ENCODE measurements at regions not wholly inside any gene's neighbourhood (a gene's known extent, or its start where the extent isn't known, plus 50 kb on each side); places are given as distances from the start of the nearest gene placed in this dataset.

- H3K4me3 ChIP-seq (ENCODE audit: low read length in 2 of 2), result no peak overlapping the region
- no peaks in the 10 kb centered on the region for H3K36me3 ChIP-seq (ENCODE audit: control insufficient read depth in 2 of 2, insufficient read depth in 2 of 2, low read length in 2 of 2)
- H3K27me3 ChIP-seq (ENCODE audit: control insufficient read depth in 1 of 2, insufficient read depth in 2 of 2, low read length in 2 of 2), result no peaks in the 10 kb centered on the region
- H3K9me3 ChIP-seq (ENCODE audit: control insufficient read depth in 2 of 2, low read length in 2 of 2), result no peaks in the 10 kb centered on the region
- H3K4me1 ChIP-seq (ENCODE audit: control insufficient read depth, insufficient read depth, low read length), result no peaks in the 10 kb centered on the region
- no peak overlapping the region for H3K27ac ChIP-seq (ENCODE audit: low read length)
- no peak overlapping the region for H3K9ac ChIP-seq (ENCODE audit: low read length in 2 of 2)
These were observed 290.1 kb upstream of the ZNF608 start for GRCh38 chr5:125036494-125036893.

DNA sequence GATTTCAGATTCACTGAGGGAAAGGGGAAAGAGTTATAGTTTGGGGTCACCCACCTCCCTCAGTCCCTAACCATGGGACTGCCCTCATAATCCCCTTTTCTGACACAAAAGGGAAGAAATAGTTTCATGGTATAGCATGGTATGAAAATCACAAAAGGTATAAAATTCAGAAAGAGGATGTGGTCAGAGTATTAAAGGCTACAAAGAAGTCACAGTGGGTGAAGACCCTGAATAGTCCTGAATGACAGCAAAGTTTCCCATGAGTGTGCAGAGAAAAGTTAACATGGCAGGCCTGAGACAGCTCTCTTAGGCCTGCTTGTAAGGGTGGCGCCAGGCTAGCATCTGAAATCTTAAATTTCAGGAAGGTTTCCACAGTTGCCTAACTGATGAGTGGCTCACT lies 290.6 kb upstream of the ZNF608 start:
- Histone ChIP-seq H3K4me3 (ENCODE audit: low read length in 2 of 2) (no peak overlapping the region), H3K4me1 (ENCODE audit: control insufficient read depth, insufficient read depth, low read length) (no peaks in the 10 kb centered on the region), H3K27me3 (ENCODE audit: control insufficient read depth in 1 of 2, insufficient read depth in 2 of 2, low read length in 2 of 2) (no peaks in the 10 kb centered on the region), H3K9ac (ENCODE audit: low read length in 2 of 2) (no peak overlapping the region), H3K36me3 (ENCODE audit: control insufficient read depth in 2 of 2, insufficient read depth in 2 of 2, low read length in 2 of 2) (no peaks in the 10 kb centered on the region), H3K27ac (ENCODE audit: low read length) (no peak overlapping the region), H3K9me3 (ENCODE audit: control insufficient read depth in 2 of 2, low read length in 2 of 2) (no peaks in the 10 kb centered on the region)

DNA sequence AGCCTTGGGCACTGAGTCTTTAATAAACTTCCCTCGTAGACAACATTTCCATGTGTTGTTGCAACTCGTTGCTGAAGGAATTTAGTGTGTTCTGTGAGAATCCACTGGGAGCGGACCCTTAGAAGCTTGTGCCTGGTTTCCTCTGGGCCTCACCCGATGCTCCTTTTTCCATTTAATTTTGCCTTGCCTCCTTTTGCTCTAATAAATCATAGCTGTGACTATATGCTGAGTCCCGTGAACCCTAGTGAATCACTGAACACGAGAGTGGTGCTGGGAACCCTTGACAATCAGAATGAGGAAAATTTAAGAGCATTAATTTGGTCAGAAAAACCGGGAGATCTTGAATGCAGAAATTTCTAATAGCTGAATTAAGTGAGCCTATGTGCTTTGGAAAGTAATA lies 291.1 kb upstream of the ZNF608 start:
- Histone ChIP-seq H3K9ac (ENCODE audit: low read length in 2 of 2) (no peak overlapping the region), H3K4me3 (ENCODE audit: low read length in 2 of 2) (no peak overlapping the region), H3K4me1 (ENCODE audit: control insufficient read depth, insufficient read depth, low read length) (no peaks in the 10 kb centered on the region), H3K9me3 (ENCODE audit: control insufficient read depth in 2 of 2, low read length in 2 of 2) (no peaks in the 10 kb centered on the region), H3K27me3 (ENCODE audit: control insufficient read depth in 1 of 2, insufficient read depth in 2 of 2, low read length in 2 of 2) (no peaks in the 10 kb centered on the region), H3K27ac (ENCODE audit: low read length) (no peak overlapping the region), H3K36me3 (ENCODE audit: control insufficient read depth in 2 of 2, insufficient read depth in 2 of 2, low read length in 2 of 2) (no peaks in the 10 kb centered on the region)

- no peaks in the 10 kb centered on the region for H3K27me3 ChIP-seq (ENCODE audit: control insufficient read depth in 1 of 2, insufficient read depth in 2 of 2, low read length in 2 of 2)
- H3K4me3 ChIP-seq (ENCODE audit: low read length in 2 of 2), result no peak overlapping the region
- H3K4me1 ChIP-seq (ENCODE audit: control insufficient read depth, insufficient read depth, low read length), result peaks cover 2% of the 10 kb centered on the region
- no peaks in the 10 kb centered on the region for H3K36me3 ChIP-seq (ENCODE audit: control insufficient read depth in 2 of 2, insufficient read depth in 2 of 2, low read length in 2 of 2)
- H3K27ac ChIP-seq (ENCODE audit: low read length), result no peak overlapping the region
- no peaks in the 10 kb centered on the region for H3K9me3 ChIP-seq (ENCODE audit: control insufficient read depth in 2 of 2, low read length in 2 of 2)
- no peak overlapping the region for H3K9ac ChIP-seq (ENCODE audit: low read length in 2 of 2)
These were observed 292.0 kb upstream of the ZNF608 start for GRCh38 chr5:125038477-125038876.

DNA sequence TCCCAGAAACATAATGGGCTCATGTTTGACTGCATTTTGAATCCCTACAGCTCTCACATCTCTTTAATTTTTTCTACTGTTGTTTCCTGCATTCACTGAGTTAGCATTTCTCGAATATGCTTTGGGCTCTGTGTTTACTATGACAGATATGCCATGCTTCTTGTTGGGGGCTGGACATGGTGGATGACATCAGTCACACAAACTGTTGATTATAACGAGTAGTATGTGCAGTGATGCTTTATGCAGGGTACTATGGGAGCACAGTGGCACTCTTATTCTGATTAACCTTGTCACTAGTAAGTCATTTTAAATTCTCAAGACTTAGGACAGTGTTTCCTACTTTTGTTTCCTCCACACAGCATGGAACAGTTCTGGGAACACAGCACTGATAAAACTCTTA lies 295.4 kb upstream of the ZNF608 start:
- no peak overlapping the region for H3K27ac ChIP-seq (ENCODE audit: low read length)
- H3K4me1 ChIP-seq (ENCODE audit: control insufficient read depth, insufficient read depth, low read length), result peaks cover 11% of the 10 kb centered on the region
- no peak overlapping the region for H3K4me3 ChIP-seq (ENCODE audit: low read length in 2 of 2)
- H3K36me3 ChIP-seq (ENCODE audit: control insufficient read depth in 2 of 2, insufficient read depth in 2 of 2, low read length in 2 of 2), result no peaks in the 10 kb centered on the region
- no peaks in the 10 kb centered on the region for H3K27me3 ChIP-seq (ENCODE audit: control insufficient read depth in 1 of 2, insufficient read depth in 2 of 2, low read length in 2 of 2)
- H3K9ac ChIP-seq (ENCODE audit: low read length in 2 of 2), result no peak overlapping the region
- no peaks in the 10 kb centered on the region for H3K9me3 ChIP-seq (ENCODE audit: control insufficient read depth in 2 of 2, low read length in 2 of 2)

DNA sequence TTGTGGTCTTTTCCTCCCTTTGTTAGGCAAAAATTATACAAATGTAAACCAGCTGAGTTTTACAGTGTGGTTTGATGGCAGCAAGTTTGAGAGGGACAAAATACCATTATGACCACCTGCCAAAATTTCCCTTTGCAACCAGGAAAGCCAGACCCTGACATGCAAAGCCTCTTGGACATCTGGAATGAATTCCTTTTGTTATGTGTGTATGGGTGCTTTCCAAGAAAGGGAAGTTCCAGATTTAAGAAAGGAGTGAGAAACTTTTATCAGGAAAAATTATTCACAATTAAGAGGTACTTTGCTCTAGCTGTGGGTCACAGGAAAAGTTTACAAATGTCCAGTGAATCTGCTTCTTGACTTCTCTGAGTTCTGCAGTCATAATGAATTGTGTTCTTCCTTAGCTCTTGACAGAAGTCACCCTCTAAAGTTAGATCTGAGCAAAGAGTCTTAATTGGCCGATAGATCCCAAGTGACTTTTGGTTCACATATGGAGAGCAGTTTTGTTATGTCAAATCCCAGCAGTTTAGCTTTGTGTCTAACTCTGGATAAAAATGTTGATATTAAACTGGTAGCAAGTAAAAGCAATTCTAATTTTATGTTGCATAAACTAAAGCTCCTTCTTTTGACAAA lies 295.9 kb upstream of the ZNF608 start:
- Histone ChIP-seq H3K27ac (ENCODE audit: low read length) (no peak overlapping the region), H3K36me3 (ENCODE audit: control insufficient read depth in 2 of 2, insufficient read depth in 2 of 2, low read length in 2 of 2) (no peaks in the 10 kb centered on the region), H3K9ac (ENCODE audit: low read length in 2 of 2) (no peak overlapping the region), H3K9me3 (ENCODE audit: control insufficient read depth in 2 of 2, low read length in 2 of 2) (no peaks in the 10 kb centered on the region), H3K27me3 (ENCODE audit: control insufficient read depth in 1 of 2, insufficient read depth in 2 of 2, low read length in 2 of 2) (no peaks in the 10 kb centered on the region), H3K4me1 (ENCODE audit: control insufficient read depth, insufficient read depth, low read length) (peaks cover 11% of the 10 kb centered on the region), H3K4me3 (ENCODE audit: low read length in 2 of 2) (no peak overlapping the region)

DNA sequence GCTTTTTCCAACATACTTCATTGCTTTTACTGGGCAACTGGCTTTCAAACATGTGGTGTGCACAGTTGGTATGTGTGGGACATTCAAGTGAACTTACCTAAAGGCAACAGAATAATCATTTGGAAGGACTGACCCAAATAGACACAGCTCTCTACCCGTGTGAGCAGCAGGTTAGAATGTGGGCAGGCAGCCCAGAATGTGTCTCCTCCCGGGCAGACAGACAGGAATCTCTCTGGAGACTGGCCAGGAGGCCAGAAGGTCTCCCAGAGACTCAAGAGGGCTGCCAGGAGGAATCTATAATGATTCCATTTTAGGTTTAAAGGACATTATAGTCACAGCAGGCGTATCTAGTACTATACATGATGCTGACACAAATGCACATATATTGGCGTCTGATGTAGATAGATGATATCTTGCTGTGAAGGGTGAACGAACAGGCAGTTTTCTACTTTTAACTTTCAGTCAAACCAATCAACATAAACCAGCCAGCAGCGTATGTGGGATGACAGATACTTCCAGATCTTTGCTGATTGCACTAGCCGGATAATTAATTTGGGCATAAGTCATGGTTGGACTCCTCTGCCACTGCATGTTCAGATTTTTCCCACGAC lies 297.4 kb upstream of the ZNF608 start:
- no peaks in the 10 kb centered on the region for H3K36me3 ChIP-seq (ENCODE audit: control insufficient read depth in 2 of 2, insufficient read depth in 2 of 2, low read length in 2 of 2)
- no peak overlapping the region for H3K27ac ChIP-seq (ENCODE audit: low read length)
- H3K4me3 ChIP-seq (ENCODE audit: low read length in 2 of 2), result no peak overlapping the region
- no peaks in the 10 kb centered on the region for H3K27me3 ChIP-seq (ENCODE audit: control insufficient read depth in 1 of 2, insufficient read depth in 2 of 2, low read length in 2 of 2)
- H3K4me1 ChIP-seq (ENCODE audit: control insufficient read depth, insufficient read depth, low read length), result peaks cover 11% of the 10 kb centered on the region
- H3K9me3 ChIP-seq (ENCODE audit: control insufficient read depth in 2 of 2, low read length in 2 of 2), result no peaks in the 10 kb centered on the region
- no peak overlapping the region for H3K9ac ChIP-seq (ENCODE audit: low read length in 2 of 2)

DNA sequence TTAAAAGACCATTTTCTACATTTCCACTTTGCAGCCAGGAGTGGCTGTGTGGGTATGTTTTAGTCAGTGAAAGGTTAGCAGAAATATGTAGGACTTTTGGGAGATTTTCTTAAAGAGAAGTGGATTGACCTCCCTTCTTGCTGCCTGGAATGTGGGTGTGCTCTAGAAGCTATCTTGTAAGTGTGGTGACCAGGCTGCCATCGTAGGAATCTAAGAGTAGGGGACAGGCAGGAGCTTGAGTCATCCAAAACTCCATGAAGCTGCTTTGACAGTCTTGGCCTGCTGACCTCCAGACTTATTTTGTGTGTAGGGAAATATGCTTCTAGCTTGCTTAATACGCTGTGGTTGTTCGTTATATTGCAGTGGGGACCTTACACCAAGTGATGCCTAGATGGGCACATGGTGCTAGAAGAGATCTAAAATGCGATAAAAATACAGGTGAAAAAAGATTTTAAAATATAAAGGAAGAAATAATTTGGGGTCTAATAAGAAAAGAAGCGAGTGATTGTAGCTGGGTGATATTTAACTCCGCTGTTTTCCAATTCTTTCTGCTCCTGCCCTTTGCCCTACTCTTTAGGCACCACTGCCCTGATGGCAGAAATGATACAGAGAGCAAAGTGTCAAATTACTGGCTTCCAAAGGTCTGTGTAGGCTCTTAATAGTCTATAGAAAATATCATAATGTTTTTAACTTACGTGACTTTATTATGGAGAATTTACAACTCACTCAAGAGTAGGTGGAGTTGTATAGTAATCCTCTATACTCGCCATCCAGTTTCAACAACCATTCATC lies 298.2 kb upstream of the ZNF608 start:
- Histone ChIP-seq H3K27ac (ENCODE audit: low read length) (no peak overlapping the region), H3K9ac (ENCODE audit: low read length in 2 of 2) (no peak overlapping the region), H3K4me3 (ENCODE audit: low read length in 2 of 2) (no peak overlapping the region), H3K9me3 (ENCODE audit: control insufficient read depth in 2 of 2, low read length in 2 of 2) (no peaks in the 10 kb centered on the region), H3K27me3 (ENCODE audit: control insufficient read depth in 1 of 2, insufficient read depth in 2 of 2, low read length in 2 of 2) (no peaks in the 10 kb centered on the region), H3K36me3 (ENCODE audit: control insufficient read depth in 2 of 2, insufficient read depth in 2 of 2, low read length in 2 of 2) (no peaks in the 10 kb centered on the region), H3K4me1 (ENCODE audit: control insufficient read depth, insufficient read depth, low read length) (peaks cover 11% of the 10 kb centered on the region)

- Histone ChIP-seq H3K9ac (ENCODE audit: low read length in 2 of 2) (no peak overlapping the region), H3K4me3 (ENCODE audit: low read length in 2 of 2) (no peak overlapping the region), H3K9me3 (ENCODE audit: control insufficient read depth in 2 of 2, low read length in 2 of 2) (no peaks in the 10 kb centered on the region), H3K27ac (ENCODE audit: low read length) (no peak overlapping the region), H3K36me3 (ENCODE audit: control insufficient read depth in 2 of 2, insufficient read depth in 2 of 2, low read length in 2 of 2) (no peaks in the 10 kb centered on the region), H3K27me3 (ENCODE audit: control insufficient read depth in 1 of 2, insufficient read depth in 2 of 2, low read length in 2 of 2) (no peaks in the 10 kb centered on the region), H3K4me1 (ENCODE audit: control insufficient read depth, insufficient read depth, low read length) (peaks cover 11% of the 10 kb centered on the region)
These were observed 299.2 kb upstream of the ZNF608 start for GRCh38 chr5:125045646-125046045.

GRCh38 chr5:125046838-125047237 lies 300.4 kb upstream of the ZNF608 start:
- Histone ChIP-seq H3K4me3 (ENCODE audit: low read length in 2 of 2) (no peak overlapping the region), H3K27me3 (ENCODE audit: control insufficient read depth in 1 of 2, insufficient read depth in 2 of 2, low read length in 2 of 2) (no peaks in the 10 kb centered on the region)

GRCh38 chr5:125047871-125048270 lies 301.4 kb upstream of the ZNF608 start:
- Histone ChIP-seq H3K4me3 (ENCODE audit: low read length in 2 of 2) (no peak overlapping the region), H3K4me1 (ENCODE audit: control insufficient read depth, insufficient read depth, low read length) (peaks cover 11% of the 10 kb centered on the region), H3K27ac (ENCODE audit: low read length) (no peak overlapping the region), H3K9me3 (ENCODE audit: control insufficient read depth in 2 of 2, low read length in 2 of 2) (no peaks in the 10 kb centered on the region), H3K27me3 (ENCODE audit: control insufficient read depth in 1 of 2, insufficient read depth in 2 of 2, low read length in 2 of 2) (no peaks in the 10 kb centered on the region), H3K9ac (ENCODE audit: low read length in 2 of 2) (no peak overlapping the region), H3K36me3 (ENCODE audit: control insufficient read depth in 2 of 2, insufficient read depth in 2 of 2, low read length in 2 of 2) (no peaks in the 10 kb centered on the region)

More at GRCh38 chr5:125046838-125047237, 300.4 kb upstream of the ZNF608 start:
- Histone ChIP-seq H3K9me3 (ENCODE audit: control insufficient read depth in 2 of 2, low read length in 2 of 2) (no peaks in the 10 kb centered on the region), H3K36me3 (ENCODE audit: control insufficient read depth in 2 of 2, insufficient read depth in 2 of 2, low read length in 2 of 2) (no peaks in the 10 kb centered on the region), H3K9ac (ENCODE audit: low read length in 2 of 2) (no peak overlapping the region), H3K4me1 (ENCODE audit: control insufficient read depth, insufficient read depth, low read length) (peaks cover 11% of the 10 kb centered on the region), H3K27ac (ENCODE audit: low read length) (no peak overlapping the region)

All from stomach smooth muscle (tissue), 2 donors.